ENCODE measurements at regions not wholly inside any gene's neighbourhood (a gene's known extent, or its start where the extent isn't known, plus 50 kb on each side); places are given as distances from the start of the nearest gene placed in this dataset.
"Not testable (repeated sequence)": the region's sequence is repeated elsewhere in the genome, so short reads cannot be mapped to it uniquely, and the experiment has no call there.

- DNase-seq = no peak
These were observed 583.9 kb downstream of the NTRK3 start for GRCh38 chr15:87672309-87673288.

- DNase-seq = peak; percentile 41
These were observed 585.2 kb downstream of the NTRK3 start for GRCh38 chr15:87671289-87671688.

GRCh38 chr15:87669846-87670245 is 586.7 kb downstream of the NTRK3 start:
- no peak for DNase-seq

- not testable (repeated sequence) for DNase-seq
These were observed 587.6 kb downstream of the NTRK3 start for GRCh38 chr15:87668768-87669564.

GRCh38 chr15:87667643-87668042 is 588.9 kb downstream of the NTRK3 start:
- no peak for DNase-seq

- DNase-seq = no peak
These were observed 594.0 kb downstream of the NTRK3 start for GRCh38 chr15:87662575-87662974.

- DNase-seq = no peak
These were observed 594.8 kb downstream of the NTRK3 start for GRCh38 chr15:87661454-87662355.

- DNase-seq = no peak
These were observed 596.0 kb downstream of the NTRK3 start for GRCh38 chr15:87660251-87661129.

GRCh38 chr15:87656372-87656771 is 600.2 kb downstream of the NTRK3 start:
- no peak for DNase-seq

- no peak for DNase-seq
These were observed 602.9 kb downstream of the NTRK3 start for GRCh38 chr15:87653646-87654045.

GRCh38 chr15:87649175-87649574 is 607.4 kb downstream of the NTRK3 start:
- no peak for DNase-seq

GRCh38 chr15:87648278-87648677 is 608.3 kb downstream of the NTRK3 start:
- no peak for DNase-seq

GRCh38 chr15:87645723-87646122 is 610.8 kb downstream of the NTRK3 start:
- DNase-seq = peak; percentile 28

GRCh38 chr15:87642997-87643396 is 613.5 kb downstream of the NTRK3 start:
- DNase-seq = not testable (repeated sequence)

- DNase-seq = no peak
These were observed 617.1 kb downstream of the NTRK3 start for GRCh38 chr15:87639305-87640011.

- DNase-seq = no peak
These were observed 617.9 kb downstream of the NTRK3 start for GRCh38 chr15:87638554-87639083.

- DNase-seq = no peak
These were observed 622.2 kb downstream of the NTRK3 start for GRCh38 chr15:87634361-87634760.

GRCh38 chr15:87633525-87633924 is 623.0 kb downstream of the NTRK3 start:
- no peak for DNase-seq

GRCh38 chr15:87632364-87632763 is 624.2 kb downstream of the NTRK3 start:
- DNase-seq = peak; percentile 2

- DNase-seq = no peak
These were observed 624.8 kb downstream of the NTRK3 start for GRCh38 chr15:87631775-87632174.

- no peak for DNase-seq
These were observed 625.4 kb downstream of the NTRK3 start for GRCh38 chr15:87631093-87631492.
